Cardiac fibroblast (primary cell): ENCODE measurements at regions not wholly inside any gene's neighbourhood (a gene's known extent, or its start where the extent isn't known, plus 50 kb on each side); places are given as distances from the start of the nearest gene placed in this dataset.

ENCODE experiments used
- DNase-seq, 2 donors: peaks; one replicate each; pipeline versions ENCODE4 v3.0.0 to v3.0.0-alpha.2; 2010; ENCODE audit warnings: low read depth in 2 of 2
- H3K4me3 ChIP-seq, 2 donors: replicated peaks in 1 of 2; 1 replicate in 1 of 2; 2 replicates in 1 of 2; pipeline ENCODE4 v1.5.1; 2011; ENCODE audit warnings: low read depth in 2 of 2, low read length in 2 of 2, mild to moderate bottlenecking in 2 of 2, moderate library complexity in 1 of 2
- TF ChIP-seq, protein P1 (sequence below): IDR thresholded peaks from one replicate; pipeline ENCODE4 v1.5.1; 2011; ENCODE audit warnings: low read depth, mild to moderate bottlenecking, low read length, inconsistent platforms

DNA sequence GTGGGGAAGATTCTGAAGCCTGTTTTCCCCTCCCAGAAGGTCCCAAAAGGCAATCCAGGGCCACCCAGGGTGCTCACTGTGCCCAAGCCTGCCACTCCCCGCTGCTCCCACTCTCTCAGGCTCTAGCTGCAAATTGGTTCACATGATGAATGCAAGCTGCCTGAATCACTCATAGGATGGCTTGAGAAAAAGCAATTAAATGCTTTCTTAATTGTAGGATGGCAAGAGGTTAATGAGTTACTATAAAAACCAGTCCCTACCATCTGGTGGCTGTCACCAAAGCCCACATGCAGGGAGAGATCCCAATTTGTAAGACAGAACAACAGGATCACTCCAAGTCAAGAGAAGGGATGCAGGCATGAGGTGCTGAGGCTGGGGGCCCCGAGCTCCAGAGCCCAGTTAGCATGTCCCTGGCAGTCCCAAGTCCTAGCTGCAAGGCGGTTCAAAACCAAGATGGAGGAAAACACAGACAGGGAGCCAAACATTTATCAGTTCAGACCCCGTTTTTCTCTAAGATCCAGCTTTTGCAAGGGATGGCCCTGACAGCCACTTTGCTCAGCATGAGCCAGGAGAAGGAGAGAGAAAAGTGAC lies 207.1 kb downstream of the UACA start:
- no peak overlapping the region for H3K4me3 ChIP-seq
- DNase-seq = no peak
- TF ChIP-seq, protein P1, sequence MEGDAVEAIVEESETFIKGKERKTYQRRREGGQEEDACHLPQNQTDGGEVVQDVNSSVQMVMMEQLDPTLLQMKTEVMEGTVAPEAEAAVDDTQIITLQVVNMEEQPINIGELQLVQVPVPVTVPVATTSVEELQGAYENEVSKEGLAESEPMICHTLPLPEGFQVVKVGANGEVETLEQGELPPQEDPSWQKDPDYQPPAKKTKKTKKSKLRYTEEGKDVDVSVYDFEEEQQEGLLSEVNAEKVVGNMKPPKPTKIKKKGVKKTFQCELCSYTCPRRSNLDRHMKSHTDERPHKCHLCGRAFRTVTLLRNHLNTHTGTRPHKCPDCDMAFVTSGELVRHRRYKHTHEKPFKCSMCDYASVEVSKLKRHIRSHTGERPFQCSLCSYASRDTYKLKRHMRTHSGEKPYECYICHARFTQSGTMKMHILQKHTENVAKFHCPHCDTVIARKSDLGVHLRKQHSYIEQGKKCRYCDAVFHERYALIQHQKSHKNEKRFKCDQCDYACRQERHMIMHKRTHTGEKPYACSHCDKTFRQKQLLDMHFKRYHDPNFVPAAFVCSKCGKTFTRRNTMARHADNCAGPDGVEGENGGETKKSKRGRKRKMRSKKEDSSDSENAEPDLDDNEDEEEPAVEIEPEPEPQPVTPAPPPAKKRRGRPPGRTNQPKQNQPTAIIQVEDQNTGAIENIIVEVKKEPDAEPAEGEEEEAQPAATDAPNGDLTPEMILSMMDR = no peak

DNA sequence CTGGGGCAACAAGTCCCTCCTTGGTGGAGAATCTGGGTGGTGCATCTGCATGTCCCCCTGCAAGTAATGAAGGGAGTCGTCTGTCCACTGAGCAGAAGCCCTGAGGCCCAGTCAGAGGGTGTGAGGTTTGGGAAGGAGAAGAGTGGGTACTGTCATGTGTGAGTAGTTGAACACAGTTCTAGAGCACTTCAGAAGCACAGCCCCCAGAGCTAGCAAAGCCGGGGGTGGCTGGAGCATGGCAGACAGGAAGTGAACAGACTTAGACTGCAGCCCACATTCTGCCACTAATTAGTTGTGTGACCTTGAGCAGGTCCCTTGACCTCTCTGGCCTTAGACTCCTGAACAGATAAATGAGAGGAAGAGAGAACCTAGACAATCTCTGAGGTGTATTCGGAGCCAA lies 207.6 kb downstream of the UACA start:
- TF ChIP-seq, protein P1 = no peak
- DNase-seq = no peak
- no peak overlapping the region for H3K4me3 ChIP-seq

DNA sequence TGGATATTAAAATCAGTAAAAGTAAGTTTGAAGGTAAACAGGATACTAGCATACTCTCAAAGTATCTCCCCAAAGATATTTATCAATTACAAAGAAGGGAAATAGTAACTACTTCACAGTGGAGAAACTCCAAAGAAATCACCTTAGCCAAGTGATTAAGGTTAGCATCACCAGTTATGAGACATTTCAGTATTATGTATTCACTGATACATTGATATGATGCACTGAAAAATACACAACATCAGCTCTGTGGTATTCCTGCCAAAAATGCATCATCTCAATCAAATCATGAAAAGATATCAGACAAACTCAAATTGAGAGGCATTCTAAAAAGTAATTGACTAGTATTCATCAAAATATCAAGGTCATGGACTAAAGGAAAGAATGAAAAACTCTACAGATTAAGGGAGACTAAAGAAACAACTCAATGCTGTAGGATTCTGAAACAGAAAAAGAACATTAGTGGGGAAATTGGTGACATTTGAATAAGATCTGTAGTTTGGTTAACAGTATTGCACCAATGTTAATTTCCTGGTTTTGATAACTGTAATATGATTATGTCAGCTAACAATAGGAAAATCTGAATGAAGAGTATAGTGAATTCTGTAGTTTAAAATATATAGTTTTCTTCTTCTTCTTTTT lies 215.4 kb downstream of the UACA start:
- no peak for DNase-seq
- H3K4me3 ChIP-seq = no peak overlapping the region
- TF ChIP-seq, protein P1 = no peak

DNA sequence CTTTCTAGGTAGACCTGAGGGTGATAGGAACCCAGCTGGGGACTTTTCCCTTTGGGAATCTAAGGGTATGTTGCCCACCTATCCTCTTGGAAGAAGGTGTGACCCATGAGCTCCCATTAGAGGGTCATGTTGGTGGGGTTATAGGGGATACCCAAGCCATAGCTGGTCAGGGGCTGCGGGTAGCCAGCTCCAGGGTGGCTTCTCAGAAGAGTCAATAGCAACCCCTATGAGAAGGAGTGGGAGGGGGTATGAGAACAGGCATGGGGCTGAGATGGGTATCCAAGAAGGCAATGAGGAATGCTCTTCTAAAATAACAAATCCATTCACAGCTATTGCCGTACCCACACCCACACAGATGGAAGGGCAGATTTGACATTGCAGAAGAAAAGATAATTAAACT lies 217.8 kb downstream of the UACA start:
- TF ChIP-seq, protein P1 = no peak
- DNase-seq = no peak
- H3K4me3 ChIP-seq = no peak overlapping the region

DNA sequence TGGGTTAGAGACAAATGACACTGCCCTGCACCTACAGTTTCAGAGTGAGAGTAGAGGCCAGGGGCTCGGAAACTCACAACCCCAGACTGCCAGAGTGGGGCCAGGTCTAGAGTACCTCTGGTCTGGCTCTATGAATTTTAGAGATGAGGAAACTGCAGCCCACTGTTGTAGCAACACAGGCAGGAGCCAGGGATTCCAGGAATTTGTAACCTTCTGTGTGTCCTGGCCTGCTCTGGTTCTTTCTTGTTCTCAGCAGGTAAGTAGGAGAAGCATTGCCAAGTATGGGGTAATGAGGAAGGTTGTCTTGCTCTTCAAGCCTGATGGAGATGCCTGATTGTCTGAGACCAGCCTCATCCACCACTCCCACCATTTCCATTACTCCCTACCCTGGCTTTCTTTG lies 221.8 kb downstream of the UACA start:
- no peak for DNase-seq
- H3K4me3 ChIP-seq = no peak overlapping the region
- TF ChIP-seq, protein P1 = no peak

DNA sequence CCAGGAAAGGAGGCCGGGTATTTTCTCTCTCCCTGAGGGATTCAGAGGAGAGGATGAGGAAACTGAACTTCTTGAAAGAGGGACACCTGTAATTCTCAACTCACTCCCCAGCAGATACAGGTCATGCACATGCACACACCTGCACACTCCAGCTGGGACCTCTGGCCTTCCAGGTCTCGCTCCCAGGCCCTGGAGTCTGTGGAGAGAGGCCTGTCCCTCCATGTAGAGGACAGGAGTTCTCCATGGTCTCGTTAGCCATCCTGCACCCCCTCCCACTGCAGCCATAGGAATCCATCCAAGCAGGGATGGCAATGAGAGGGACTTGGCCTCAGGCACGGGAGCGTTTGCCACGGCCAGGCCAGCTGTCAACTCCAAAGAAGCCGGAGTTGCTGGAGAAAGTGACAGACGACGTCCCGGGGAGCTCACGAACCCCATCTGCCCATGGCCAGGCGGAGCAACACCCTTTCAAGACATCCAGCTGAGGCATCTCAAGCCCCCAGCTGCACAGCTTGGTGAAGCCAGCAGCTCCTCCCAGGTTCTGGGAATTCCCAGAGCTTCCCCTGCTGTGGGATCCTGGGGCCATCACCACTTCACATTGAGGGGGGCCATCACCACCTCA lies 223.3 kb downstream of the UACA start:
- TF ChIP-seq, protein P1 = no peak
- no peak for DNase-seq
- no peak overlapping the region for H3K4me3 ChIP-seq
